Stimulated activated naive B cell treated with anti-CD40 and anti-IgM and Interleukin-4, amounts not matched to agents 10 μg/mL and 1 μg/mL and 100 μg/mL, for 72 hours (primary cell): ENCODE measurements at regions not wholly inside any gene's neighbourhood (a gene's known extent, or its start where the extent isn't known, plus 50 kb on each side); places are given as distances from the start of the nearest gene placed in this dataset.
"Not testable (repeated sequence)": the region's sequence is repeated elsewhere in the genome, so short reads cannot be mapped to it uniquely, and the experiment has no call there.

Experiments
- ATAC-seq, 2 donors: fragments of 150-1000 bp; cut with Tn5 transposase; replicated peaks; 2 replicates each; pipeline ENCODE4 v1.10.0; 2021; ENCODE audit warnings: moderate library complexity in 1 of 2
- DNase-seq: peaks from one replicate; pipeline ENCODE4 v3.0.0; 2021
- H3K27ac Mint-ChIP-seq: one replicate; pipeline ENCODE4 v1.8.0; 2022; ENCODE audit warnings: mild to moderate bottlenecking, mixed read lengths
- H3K27me3 Mint-ChIP-seq, 2 donors: one replicate each; pipeline ENCODE4 v1.8.0; 2022; ENCODE audit warnings: mixed read lengths in 2 of 2
- H3K36me3 Mint-ChIP-seq, 2 donors: one replicate each; pipeline ENCODE4 v1.8.0; 2022; ENCODE audit warnings: mixed read lengths in 2 of 2, mild to moderate bottlenecking in 1 of 2
- H3K4me1 Mint-ChIP-seq, 2 donors: one replicate each; pipeline ENCODE4 v1.8.0; 2022; ENCODE audit warnings: mixed read lengths in 2 of 2, mild to moderate bottlenecking in 1 of 2
- H3K4me3 Mint-ChIP-seq, 2 donors: one replicate each; pipeline ENCODE4 v1.8.0; 2022; ENCODE audit warnings: mild to moderate bottlenecking in 2 of 2, mixed read lengths in 2 of 2, moderate library complexity in 1 of 2
- H3K9me3 Mint-ChIP-seq, 2 donors: one replicate each; pipeline ENCODE4 v1.8.0; 2022; ENCODE audit warnings: mixed read lengths in 2 of 2, mild to moderate bottlenecking in 1 of 2

DNA sequence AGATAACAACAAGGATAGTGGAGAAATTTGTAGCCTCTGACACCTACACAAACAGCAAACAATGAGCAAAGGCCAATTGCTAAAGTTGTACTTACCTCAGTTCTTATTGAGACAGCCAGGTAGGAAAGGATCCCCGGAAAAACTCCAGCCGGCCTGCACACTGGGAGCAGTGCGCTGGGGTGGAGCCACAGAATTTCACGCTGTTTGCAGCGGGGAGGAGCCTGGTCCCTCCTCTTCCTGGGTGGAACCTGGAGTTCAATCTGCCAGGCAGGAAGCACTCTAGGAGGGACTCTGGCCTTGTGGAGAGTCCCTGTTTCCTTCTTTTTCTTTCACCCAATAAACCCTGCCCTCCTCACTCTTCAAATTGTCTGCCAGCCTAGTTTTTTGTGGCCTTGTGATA, 382.6 kb upstream of the TGIF2LX start:
- not testable (repeated sequence) for H3K27ac Mint-ChIP-seq, ATAC-seq, H3K36me3 Mint-ChIP-seq, H3K27me3 Mint-ChIP-seq, H3K4me1 Mint-ChIP-seq, H3K9me3 Mint-ChIP-seq, H3K4me3 Mint-ChIP-seq, DNase-seq

GRCh38 chrX:89557146-89557545, 364.6 kb upstream of the TGIF2LX start:
- not testable (repeated sequence) for H3K36me3 Mint-ChIP-seq, H3K27ac Mint-ChIP-seq, DNase-seq, H3K27me3 Mint-ChIP-seq, H3K9me3 Mint-ChIP-seq, H3K4me1 Mint-ChIP-seq, ATAC-seq, H3K4me3 Mint-ChIP-seq

DNA sequence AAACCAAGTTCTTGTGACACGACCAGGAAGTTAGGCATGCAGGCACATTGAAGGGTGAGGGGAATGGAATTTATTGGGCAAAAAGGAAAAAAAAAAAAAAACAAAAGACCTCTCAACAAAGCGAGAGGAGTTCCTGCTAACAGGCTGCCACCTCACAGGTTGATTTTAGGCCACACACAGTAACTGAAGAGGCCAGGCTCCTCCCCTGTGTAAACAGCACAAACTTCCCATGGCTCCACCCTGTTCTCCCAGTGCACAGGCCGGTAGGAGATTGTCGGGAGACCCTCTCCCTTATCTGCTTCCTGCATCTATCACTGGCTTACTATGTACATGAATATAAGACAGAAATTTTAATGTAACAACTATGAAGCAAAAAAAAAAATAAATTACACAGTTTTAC, 359.6 kb upstream of the TGIF2LX start:
- H3K4me3 Mint-ChIP-seq, H3K27me3 Mint-ChIP-seq, H3K27ac Mint-ChIP-seq, H3K4me1 Mint-ChIP-seq, ATAC-seq, H3K9me3 Mint-ChIP-seq, H3K36me3 Mint-ChIP-seq, DNase-seq: not testable (repeated sequence)

DNA sequence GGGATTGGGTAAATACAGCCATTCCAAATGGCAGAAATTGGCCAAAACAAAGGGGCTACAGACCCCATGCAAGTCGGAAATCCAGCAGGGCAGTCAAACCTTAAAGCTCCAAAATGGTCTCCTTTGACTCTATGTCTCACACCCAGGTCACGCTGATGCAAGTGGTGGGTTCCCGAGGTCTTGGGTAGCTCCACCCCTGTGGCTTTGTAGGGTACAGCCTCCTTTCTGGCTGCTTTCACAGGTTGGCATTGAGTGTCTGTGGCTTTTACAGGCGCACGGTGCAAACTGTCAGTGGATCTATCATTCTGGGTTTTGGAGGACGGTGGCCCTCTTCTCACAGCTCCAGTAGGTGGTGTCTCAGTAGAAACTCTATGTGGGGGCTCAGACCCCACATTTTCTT, 358.6 kb upstream of the TGIF2LX start:
- H3K36me3 Mint-ChIP-seq, H3K4me3 Mint-ChIP-seq, H3K9me3 Mint-ChIP-seq, DNase-seq, H3K4me1 Mint-ChIP-seq, H3K27me3 Mint-ChIP-seq, H3K27ac Mint-ChIP-seq, ATAC-seq: not testable (repeated sequence)

DNA sequence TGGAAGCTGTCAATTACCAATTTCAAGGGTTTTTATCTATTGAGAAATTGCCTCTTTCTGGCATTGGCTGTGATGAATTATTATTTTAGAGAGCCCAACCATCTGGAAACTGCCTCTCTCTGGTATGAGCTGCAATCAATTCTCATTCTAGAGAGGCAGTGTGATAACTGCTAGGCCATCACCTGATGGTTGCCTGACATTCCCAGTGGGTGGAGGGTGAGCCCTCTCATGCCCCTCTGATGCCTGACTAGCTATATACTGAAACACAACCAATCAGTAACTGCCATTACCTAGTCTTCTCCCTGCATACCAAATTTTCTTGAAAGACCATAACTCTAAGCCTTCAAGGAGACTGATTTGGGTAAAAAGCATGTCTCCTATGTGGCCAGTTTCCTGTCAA, 353.9 kb upstream of the TGIF2LX start:
- ATAC-seq, H3K27ac Mint-ChIP-seq, H3K4me1 Mint-ChIP-seq, H3K27me3 Mint-ChIP-seq, H3K9me3 Mint-ChIP-seq, DNase-seq, H3K36me3 Mint-ChIP-seq, H3K4me3 Mint-ChIP-seq: not testable (repeated sequence)

- not testable (repeated sequence) for H3K9me3 Mint-ChIP-seq, H3K27me3 Mint-ChIP-seq, H3K27ac Mint-ChIP-seq, H3K36me3 Mint-ChIP-seq, DNase-seq, H3K4me1 Mint-ChIP-seq, H3K4me3 Mint-ChIP-seq, ATAC-seq
Observed at GRCh38 chrX:89581868-89582267, 339.8 kb upstream of the TGIF2LX start.

GRCh38 chrX:89631858-89632257, 289.9 kb upstream of the TGIF2LX start:
- H3K4me1 Mint-ChIP-seq, H3K4me3 Mint-ChIP-seq, ATAC-seq, H3K36me3 Mint-ChIP-seq, H3K9me3 Mint-ChIP-seq, DNase-seq, H3K27ac Mint-ChIP-seq, H3K27me3 Mint-ChIP-seq: not testable (repeated sequence)

DNA sequence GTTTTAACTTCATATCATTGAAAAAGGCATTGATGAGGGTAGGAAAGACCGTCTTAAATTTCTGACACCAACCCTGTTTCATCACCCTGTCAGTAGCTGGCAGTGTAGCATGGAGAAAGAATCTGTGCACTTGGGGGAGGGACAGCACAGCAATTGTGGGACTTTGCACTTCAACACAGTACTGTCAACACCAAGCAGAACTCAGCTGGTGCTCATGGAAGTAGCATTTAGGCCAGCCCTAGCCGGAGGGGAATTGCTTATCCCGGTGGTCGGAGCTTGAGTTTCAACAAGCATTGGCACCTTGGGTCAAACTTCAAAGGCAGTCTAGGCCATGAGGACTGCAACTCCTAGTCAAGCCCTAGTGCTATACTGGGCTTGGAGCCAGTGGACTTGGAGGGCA, 285.8 kb upstream of the TGIF2LX start:
- ATAC-seq, DNase-seq: not testable (repeated sequence)

DNA sequence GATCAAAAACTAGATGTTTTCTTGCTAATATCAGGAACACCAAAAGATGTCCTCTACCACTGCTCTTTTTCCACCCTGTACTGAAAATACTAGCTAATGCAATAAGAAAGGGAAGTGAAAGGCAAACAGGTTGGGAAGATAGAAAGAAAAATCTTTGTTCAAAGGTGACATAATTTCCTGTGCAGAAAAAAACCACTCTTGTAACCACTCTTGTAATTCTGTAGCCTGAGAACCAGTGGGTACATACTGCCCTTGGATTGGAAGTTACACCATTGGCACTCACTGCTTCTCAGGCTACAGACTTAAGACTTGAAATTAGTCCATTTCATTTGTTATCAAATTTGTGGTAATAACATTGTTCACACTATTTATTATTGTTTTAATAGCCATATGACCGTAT, 263.0 kb upstream of the TGIF2LX start:
- not testable (repeated sequence) for H3K27me3 Mint-ChIP-seq, ATAC-seq, DNase-seq, H3K27ac Mint-ChIP-seq, H3K36me3 Mint-ChIP-seq, H3K9me3 Mint-ChIP-seq, H3K4me3 Mint-ChIP-seq, H3K4me1 Mint-ChIP-seq

More for the DNA sequence above, 285.8 kb upstream of the TGIF2LX start:
- H3K9me3 Mint-ChIP-seq, H3K27ac Mint-ChIP-seq, H3K4me3 Mint-ChIP-seq, H3K4me1 Mint-ChIP-seq, H3K27me3 Mint-ChIP-seq, H3K36me3 Mint-ChIP-seq: not testable (repeated sequence)

- H3K4me1 Mint-ChIP-seq, H3K9me3 Mint-ChIP-seq, H3K27me3 Mint-ChIP-seq, H3K36me3 Mint-ChIP-seq, H3K4me3 Mint-ChIP-seq, ATAC-seq, H3K27ac Mint-ChIP-seq, DNase-seq: not testable (repeated sequence)
Observed at GRCh38 chrX:89706481-89706880, 215.2 kb upstream of the TGIF2LX start.

- H3K27me3 Mint-ChIP-seq, H3K27ac Mint-ChIP-seq, H3K4me3 Mint-ChIP-seq, DNase-seq, ATAC-seq, H3K4me1 Mint-ChIP-seq, H3K36me3 Mint-ChIP-seq, H3K9me3 Mint-ChIP-seq: not testable (repeated sequence)
Observed at GRCh38 chrX:89707363-89707927, 214.3 kb upstream of the TGIF2LX start.

DNA sequence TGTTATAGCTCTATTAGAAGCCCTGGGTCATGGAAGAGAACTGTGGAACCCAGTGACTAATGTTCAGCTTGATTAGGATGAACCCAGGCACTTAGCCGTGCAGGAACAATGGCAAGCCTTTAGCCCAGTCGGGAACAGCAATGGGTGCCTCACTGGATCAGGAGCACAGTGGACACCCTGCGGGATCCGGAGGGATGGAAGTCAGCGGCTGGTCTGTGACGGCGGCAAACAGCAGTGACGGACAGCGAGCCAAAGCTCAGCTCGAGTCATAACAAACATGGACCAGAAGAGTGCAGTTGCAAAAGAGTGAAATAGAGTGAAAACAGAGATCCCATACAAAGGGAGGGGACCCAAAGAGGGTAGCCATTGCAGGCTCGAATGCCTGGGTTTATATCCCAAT, 187.3 kb upstream of the TGIF2LX start:
- H3K27me3 Mint-ChIP-seq, H3K36me3 Mint-ChIP-seq, DNase-seq, H3K27ac Mint-ChIP-seq, H3K4me1 Mint-ChIP-seq, H3K4me3 Mint-ChIP-seq, ATAC-seq, H3K9me3 Mint-ChIP-seq: not testable (repeated sequence)

- not testable (repeated sequence) for H3K27ac Mint-ChIP-seq
Observed at GRCh38 chrX:89756466-89756865, 165.2 kb upstream of the TGIF2LX start.

DNA sequence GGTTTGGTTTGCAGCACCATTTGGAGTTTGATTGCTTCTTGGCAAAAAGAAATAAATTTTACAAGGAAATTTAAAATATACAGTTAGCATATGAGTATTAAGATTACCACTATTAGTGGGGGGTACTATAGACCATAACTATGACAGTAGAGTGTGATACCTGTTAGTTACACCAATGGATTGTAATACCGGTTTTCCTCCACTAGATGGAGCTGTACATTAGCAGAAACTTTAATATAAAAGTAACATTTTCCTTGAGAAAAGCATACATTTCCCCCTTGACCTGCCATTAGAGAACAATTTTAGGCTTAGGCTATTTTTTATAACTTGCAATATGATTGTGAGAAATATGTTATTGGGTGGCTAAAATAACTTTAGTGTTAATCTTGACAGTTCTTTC, 163.9 kb upstream of the TGIF2LX start:
- not testable (repeated sequence) for H3K27me3 Mint-ChIP-seq, H3K4me3 Mint-ChIP-seq, H3K36me3 Mint-ChIP-seq, H3K27ac Mint-ChIP-seq, DNase-seq, H3K4me1 Mint-ChIP-seq, ATAC-seq, H3K9me3 Mint-ChIP-seq

More at GRCh38 chrX:89756466-89756865, 165.2 kb upstream of the TGIF2LX start:
- ATAC-seq, H3K4me1 Mint-ChIP-seq, H3K27me3 Mint-ChIP-seq, H3K36me3 Mint-ChIP-seq, H3K4me3 Mint-ChIP-seq, H3K9me3 Mint-ChIP-seq, DNase-seq: not testable (repeated sequence)

DNA sequence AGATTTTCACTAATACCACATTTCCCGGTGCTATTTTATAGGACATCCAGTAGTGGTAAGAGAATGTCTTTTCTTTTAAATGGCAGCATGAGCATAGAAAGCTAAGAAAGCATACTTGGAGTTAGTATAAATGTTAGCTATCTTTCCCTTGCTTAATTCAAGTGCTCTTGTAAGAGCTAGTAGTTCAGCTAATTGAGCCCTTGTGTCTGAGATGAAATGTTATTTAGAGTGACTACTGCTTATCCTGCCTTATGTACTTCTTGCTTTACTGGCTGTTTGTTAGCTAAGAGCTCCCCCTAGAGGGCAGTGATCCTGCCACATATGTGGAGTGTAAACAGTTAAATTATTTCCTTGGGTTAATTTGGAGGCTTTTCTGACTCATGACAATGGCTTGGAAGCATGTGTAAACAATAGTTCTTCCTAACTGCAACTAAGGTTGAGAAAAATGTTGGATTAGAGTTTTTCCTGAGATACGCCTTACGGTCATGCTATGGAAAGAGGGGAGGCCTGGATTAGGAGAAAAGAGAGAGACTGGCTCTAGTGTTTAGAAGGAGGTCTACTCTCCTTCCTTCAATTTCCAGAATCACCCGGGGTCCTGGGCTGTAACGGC, 162.5 kb upstream of the TGIF2LX start:
- H3K4me3 Mint-ChIP-seq, H3K27me3 Mint-ChIP-seq, H3K9me3 Mint-ChIP-seq, H3K27ac Mint-ChIP-seq, H3K4me1 Mint-ChIP-seq, ATAC-seq, H3K36me3 Mint-ChIP-seq, DNase-seq: not testable (repeated sequence)

DNA sequence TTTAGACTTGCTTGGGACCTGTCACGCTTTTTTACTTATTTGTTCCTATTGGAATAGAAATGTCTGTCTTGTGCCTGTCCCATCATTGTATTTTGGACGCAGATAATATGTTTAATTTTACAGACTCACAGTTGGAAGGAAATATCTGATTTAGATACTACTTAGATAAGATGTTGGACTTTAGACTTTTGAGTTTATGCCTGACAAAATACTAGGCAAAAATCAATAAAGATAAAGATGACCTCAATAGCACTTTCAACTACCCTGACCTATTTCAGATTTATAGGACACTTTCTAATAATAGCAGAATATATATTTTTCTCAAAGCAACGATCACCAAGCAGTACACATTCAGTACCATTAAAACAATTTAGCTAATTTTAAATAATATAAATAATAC, 150.1 kb upstream of the TGIF2LX start:
- H3K27me3 Mint-ChIP-seq, H3K9me3 Mint-ChIP-seq, H3K4me1 Mint-ChIP-seq, H3K4me3 Mint-ChIP-seq, DNase-seq, H3K36me3 Mint-ChIP-seq, H3K27ac Mint-ChIP-seq, ATAC-seq: not testable (repeated sequence)
